Inflammatory macrophage (primary cell): ENCODE measurements at regions not wholly inside any gene's neighbourhood (a gene's known extent, or its start where the extent isn't known, plus 50 kb on each side); places are given as distances from the start of the nearest gene placed in this dataset.

Experiments
- DNase-seq, 2 donors: peaks; one replicate each; pipeline ENCODE4 v3.0.0-alpha.2; 2020 to 2022

- no peak for DNase-seq
Measured at GRCh38 chr14:25944020-25944419, 653.8 kb downstream of the NOVA1 start.

DNA sequence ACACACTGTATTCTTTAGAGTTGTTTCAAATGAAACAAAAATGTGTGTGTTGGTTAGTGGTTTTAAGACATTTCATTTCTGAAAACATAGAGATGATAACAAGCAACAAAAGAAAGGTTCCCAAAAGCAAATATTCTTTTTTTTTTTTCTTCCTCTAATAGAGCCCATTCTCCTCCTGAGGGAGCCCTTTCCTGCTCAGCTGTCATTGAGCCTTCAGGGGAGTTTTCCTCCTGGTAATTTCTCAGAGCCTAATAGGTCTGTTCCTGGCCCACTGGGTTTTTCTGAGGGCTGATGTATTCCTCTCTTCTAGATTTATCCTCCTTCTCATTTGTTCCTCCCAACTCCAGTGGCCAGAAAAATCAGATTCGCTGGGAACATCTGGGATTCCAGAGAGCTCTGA, 654.5 kb downstream of the NOVA1 start:
- no peak for DNase-seq

- no peak for DNase-seq
Measured at GRCh38 chr14:25942090-25942489, 655.7 kb downstream of the NOVA1 start.

DNA sequence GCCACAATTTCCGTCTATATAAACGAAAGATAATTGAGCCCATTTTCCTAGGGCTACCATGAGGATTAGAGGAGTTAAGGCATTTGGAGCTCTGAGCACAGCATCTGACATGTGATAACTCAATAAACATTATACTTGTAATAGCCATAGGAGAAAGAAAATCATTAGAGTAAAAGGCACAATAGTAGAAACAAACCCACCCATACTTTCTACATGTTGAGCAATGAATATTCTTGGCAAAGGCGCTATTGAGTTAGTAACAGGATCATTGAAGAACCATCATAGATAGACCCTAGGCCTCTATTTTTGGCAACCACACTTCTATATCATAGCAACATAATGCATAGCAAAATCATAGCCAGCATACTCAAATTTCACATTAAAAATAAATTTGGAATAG, 664.1 kb downstream of the NOVA1 start:
- DNase-seq = no peak

GRCh38 chr14:25929881-25930615, 667.8 kb downstream of the NOVA1 start:
- DNase-seq = no peak

DNA sequence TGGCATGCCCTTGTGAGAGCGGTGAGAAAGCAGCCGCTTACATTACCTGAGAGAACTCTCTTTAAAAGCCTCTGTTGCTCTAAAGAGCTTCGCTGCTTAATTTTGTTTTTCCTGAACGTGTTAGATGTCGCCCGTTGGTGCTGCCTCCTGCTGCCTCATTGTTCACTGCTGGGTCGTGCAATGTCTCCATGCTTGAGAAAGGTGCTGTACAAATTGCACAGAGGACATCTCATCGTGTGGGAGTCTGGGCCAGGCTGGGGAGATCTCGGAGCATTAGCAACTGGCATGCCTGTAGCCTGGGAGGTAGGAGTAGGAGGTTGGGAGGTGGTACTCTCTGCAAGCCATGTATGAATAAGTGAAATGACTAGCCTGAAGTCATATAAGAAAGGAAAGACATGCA, 686.0 kb downstream of the NOVA1 start:
- DNase-seq = no peak

DNA sequence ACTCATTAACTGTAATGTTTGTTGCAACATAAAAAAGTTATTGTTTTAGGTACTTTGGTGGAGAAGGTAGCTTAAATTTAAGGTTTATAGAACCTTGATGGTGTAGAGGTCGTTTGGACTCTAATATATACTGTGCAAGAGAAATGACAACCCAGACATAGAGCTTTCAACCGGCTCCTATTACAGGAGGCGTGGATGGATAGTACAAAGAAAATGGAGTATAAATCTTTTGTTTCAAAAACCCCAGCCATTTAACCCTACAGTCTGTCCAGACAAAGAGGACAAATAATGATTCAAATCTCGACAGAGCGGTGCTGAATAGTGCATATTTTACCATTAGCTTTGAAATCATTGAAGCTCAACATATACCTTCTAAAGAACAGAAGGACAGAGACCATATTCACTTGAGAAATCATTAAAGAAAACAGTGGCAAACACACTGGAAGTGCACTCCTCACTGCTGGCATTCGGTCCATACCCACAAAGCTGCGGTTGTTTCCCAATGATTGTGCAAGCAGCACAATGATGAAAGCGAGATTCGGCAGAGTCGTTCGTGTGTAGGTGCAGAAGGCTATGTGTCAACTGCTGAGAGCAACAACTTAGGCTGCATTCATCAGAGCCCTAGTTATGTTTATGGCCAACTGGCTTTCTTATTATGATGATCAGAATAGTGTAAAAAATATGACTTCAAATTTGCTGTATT, 688.6 kb downstream of the NOVA1 start:
- no peak for DNase-seq

DNA sequence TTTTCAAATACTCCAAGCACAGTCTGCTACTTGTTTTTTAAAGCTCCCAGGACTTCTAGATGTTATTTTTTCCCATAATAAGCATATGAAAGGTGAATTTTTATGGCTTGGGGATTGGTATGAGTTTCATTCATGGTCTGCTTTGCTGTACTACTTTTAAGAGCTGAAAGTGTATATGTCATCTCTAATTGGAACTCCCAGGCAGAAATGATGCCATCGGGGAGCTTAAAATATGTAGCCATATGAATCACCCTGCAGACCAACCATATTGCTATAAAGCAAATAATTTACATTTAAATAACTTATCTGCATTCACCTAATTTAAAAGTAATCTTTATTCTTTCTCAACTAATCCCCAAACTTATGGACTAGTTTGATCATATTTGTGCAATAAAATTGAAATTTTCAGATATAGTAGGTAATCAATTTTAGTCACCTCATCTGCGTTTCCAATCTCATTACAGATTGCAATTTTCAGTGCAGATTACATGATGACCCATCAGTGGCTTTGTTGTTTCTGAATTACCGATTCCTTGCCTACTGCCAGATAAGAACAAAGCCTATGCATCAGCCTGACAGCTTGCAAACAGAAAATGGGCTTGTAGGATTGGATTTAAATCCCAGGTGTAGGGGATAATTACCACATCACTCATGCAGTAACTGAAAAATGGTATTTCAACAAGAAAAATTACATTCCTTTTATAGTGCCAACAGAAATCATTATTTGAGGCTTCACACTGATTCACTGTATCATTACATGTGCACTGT, 689.4 kb downstream of the NOVA1 start:
- no peak for DNase-seq

- DNase-seq = no peak
Measured at GRCh38 chr14:25904446-25904845, 693.4 kb downstream of the NOVA1 start.

- DNase-seq = no peak
Measured at GRCh38 chr14:25899197-25899596, 698.6 kb downstream of the NOVA1 start.

DNA sequence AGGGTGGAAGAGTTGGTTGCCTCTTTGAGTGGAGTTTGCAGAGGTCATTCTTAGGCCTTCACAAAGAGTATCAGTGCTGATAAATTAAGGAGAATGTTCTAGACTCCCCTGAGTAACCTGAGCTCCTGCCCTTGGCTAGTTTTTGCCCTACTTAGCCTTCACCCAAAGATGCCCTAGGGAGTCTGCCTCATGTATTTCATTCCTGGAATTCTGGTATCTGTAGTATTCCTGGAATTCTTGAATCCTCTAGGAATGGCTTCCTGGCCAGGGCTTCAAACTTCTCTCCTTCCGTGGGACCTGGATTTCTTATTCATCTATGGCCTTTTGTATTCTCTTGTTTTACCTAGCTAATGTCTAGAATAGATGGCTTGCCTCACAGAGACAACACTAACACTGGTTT, 701.1 kb downstream of the NOVA1 start:
- DNase-seq = no peak

- DNase-seq = no peak
Measured at GRCh38 chr14:25895740-25896139, 702.1 kb downstream of the NOVA1 start.

DNA sequence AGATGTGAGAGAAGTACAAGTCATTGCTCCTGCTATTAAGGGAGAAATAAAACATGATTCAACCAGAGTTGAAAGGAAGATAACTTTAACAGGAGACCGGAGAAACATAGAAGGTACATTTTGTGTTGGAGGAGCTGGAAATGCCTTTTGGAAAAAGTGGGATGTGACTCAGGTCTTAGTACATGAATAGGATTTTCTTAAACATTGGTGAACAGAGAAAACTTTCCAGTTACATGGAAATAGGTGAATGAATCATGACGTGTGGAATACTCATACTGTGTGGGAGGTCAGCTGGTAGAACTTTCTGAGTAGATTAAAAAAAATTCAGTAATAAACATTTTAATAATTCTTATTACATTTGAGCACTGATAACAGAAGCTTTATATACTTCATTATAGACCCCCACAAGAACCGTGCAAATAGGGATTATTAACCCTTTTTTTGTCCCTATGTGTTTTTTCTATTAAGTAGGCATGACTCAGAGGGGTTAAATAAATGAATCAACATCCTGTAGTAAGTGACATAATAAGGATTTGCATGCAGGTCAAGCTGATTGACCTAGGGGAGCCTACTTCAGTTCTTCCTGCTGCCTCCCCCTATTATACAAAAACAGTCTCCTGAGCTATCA, 710.5 kb downstream of the NOVA1 start:
- DNase-seq = no peak

DNA sequence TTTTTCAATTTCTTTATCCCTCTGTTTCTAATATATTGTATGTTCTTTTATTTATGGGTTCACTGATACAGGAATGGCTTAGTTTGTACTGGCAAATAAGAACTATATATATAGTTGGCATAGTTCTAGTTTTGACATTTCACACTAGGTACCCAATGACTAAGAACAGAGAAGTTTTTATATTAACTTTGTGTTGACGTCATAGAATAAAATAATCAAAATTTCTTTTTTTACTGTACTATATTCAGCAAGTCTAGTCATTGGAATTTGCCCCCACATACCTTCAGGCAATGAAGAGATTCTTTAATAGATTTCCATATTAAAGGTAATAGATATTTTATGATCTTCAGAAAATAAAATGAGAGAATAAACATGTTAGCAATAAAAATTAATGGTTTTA, 713.2 kb downstream of the NOVA1 start:
- DNase-seq = no peak

DNA sequence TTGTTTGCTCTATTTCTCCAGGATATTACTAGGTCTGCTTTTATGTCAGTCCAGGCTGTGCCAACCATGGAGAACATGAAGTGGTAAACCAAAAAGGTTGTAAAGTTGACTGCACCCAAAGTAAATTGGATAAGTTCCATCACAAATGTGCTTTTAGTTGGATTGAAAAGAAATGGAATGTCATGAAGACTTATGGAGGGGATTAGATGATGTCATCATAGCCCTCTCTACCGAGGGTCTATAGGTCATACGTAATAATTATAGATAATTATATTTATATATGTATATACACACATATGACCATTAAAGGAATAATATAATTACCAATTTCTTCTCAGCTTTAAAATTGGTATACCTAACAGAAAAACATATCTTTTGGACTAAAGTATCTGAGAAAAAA, 714.9 kb downstream of the NOVA1 start:
- DNase-seq = no peak

DNA sequence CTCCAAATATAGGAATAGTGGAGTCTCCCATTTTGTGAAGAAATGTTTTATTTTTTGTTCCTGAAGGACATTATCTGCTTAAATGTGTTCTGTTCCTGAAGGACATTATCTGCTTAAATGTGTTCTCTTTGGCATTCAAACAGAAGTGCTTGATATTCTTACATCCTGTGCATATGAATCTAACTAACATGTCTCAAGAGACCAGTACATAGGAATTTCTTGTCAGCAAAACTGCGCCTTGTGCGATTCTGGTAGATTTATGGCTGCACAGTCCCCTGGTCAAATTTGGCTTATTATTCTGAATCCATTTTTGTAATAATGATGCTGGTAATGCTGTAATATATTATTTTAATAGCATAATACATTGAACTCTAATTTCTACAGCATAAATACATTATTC, 722.4 kb downstream of the NOVA1 start:
- DNase-seq = no peak

DNA sequence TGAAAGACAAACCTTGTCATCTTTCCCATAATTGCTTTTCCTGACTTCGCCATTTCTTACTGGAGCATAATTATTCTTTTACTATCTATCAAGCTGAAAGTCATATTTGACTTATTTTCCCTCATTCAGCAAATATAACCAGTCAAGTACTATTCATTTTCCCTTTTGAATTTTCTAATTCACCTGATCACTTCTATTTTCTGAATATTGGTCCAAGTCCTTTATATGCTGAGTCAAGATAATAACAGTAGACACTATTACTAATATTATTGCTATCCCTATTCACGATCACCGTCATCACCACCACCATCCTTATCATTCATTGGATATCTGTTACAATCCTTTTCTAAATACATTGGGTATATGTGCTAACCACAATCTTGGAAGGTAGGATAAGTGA, 728.0 kb downstream of the NOVA1 start:
- DNase-seq = no peak

DNA sequence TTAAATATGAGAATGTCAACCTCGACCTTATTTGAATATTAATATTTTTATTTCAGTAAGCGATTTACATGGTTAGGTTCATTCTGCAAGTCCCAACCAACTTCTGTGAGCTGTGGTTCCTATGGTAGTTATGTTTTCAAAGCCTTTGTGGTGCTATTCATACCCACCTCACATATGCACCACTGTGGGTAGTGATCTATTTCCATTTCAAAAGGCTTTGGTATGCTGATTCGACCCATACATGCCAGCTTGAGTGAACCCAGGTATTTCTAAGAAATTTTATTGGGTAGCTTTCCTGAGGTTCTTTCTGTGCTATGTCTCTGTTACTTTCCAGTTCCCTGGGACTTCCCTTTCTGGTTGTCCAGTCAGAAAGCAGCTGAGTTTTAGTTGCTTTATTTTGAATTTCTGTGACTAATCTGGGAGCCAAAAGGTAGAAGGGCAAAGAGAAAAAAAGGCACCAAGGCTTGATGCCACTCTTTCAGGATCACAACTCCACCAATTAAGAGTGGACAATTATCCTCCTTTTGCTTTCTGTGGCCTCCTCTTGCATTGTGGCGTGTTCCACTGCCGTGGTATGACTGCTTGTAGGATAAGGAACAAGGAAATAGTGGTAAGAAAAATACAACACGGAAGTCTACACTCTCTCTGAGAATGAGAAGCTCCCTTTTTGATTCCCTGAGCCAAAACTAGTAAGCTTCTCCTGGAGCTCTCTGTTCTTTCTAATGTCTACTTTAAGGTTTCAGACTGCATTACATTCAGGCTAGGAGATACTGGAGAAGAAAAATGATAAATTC, 729.1 kb downstream of the NOVA1 start:
- DNase-seq = no peak

- no peak for DNase-seq
Measured at GRCh38 chr14:25861406-25861805, 736.4 kb downstream of the NOVA1 start.

GRCh38 chr14:25848601-25849000, 749.2 kb downstream of the NOVA1 start:
- DNase-seq = no peak

DNA sequence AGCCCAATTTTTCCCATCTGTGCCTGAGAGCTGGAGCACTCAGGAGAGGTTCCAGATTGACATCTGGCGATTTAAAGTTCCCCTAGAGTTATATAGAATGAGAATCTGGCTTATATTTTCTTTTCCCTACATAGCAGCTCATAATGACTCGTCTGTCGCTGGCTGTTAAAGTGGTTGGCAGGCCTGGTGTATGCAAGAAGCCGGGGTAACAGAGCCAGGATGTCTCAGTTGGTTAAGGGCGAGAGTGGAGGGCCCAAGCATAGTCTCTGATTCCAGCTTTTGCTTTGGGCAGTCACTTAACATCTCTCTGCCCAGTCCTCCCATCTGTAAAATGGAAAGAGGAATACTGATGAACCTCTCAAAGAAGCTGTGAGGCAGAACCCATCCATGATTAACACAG, 751.6 kb downstream of the NOVA1 start:
- DNase-seq = no peak
